Loucy (cell line): ENCODE measurements at regions not wholly inside any gene's neighbourhood (a gene's known extent, or its start where the extent isn't known, plus 50 kb on each side); places are given as distances from the start of the nearest gene placed in this dataset.

ENCODE experiments used
- EZH2phosphoT487 ChIP-seq: fragments of 200-600 bp; IDR thresholded peaks from 2 replicates; pipeline ENCODE4 v1.6.1; 2018; ENCODE audit warnings: antibody characterized with exemption, mild to moderate bottlenecking, moderate library complexity, borderline replicate concordance
- TF ChIP-seq, protein P1 (sequence below): fragments of 200-600 bp; sonication (generic); conservative IDR thresholded peaks from 2 replicates; pipeline ENCODE4 v1.5.1; 2014; ENCODE audit warnings: mild to moderate bottlenecking, antibody characterized with exemption, low read length

DNA sequence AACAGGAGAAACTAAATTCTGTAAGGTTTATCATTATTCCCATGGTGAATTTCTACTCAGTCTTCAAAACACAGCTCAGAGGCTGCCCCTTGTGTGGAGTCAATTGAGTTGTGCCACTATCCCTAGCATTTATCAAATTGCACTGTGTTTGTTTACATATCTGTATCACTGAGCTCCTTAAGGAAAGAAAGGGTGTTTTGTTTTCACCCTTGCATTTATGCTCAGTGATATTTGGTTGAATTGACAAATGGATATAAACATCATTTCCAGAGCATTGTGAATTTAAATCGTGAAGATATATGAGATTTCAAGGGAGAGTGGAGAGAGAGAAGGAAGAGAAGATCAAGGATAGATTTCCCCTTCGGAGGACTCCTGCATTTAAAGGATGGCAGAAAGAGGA, 55.1 kb upstream of the TNFRSF19 start:
- TF ChIP-seq, protein P1, sequence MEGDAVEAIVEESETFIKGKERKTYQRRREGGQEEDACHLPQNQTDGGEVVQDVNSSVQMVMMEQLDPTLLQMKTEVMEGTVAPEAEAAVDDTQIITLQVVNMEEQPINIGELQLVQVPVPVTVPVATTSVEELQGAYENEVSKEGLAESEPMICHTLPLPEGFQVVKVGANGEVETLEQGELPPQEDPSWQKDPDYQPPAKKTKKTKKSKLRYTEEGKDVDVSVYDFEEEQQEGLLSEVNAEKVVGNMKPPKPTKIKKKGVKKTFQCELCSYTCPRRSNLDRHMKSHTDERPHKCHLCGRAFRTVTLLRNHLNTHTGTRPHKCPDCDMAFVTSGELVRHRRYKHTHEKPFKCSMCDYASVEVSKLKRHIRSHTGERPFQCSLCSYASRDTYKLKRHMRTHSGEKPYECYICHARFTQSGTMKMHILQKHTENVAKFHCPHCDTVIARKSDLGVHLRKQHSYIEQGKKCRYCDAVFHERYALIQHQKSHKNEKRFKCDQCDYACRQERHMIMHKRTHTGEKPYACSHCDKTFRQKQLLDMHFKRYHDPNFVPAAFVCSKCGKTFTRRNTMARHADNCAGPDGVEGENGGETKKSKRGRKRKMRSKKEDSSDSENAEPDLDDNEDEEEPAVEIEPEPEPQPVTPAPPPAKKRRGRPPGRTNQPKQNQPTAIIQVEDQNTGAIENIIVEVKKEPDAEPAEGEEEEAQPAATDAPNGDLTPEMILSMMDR: no peak
- TF ChIP-seq EZH2phosphoT487: no peak
